Pancreas (tissue), 10 donors: ENCODE measurements at regions not wholly inside any gene's neighbourhood (a gene's known extent, or its start where the extent isn't known, plus 50 kb on each side); places are given as distances from the start of the nearest gene placed in this dataset.

Source experiments
- ATAC-seq, 4 donors: fragments of 200-7000 bp; cut with Tn5 transposase; one replicate each; pipeline versions ENCODE4 v1.8.0 to v1.9.1; 2020; ENCODE audit warnings: mild to moderate bottlenecking in 4 of 4, moderate library complexity in 4 of 4
- DNase-seq, 6 donors: peaks; one replicate each; pipeline ENCODE4 v3.0.0-alpha.2; 2020
- FAIRE-seq: peaks from 2 replicates; lab custom pipeline; 2012; peaks lifted over from hg19 to GRCh38; lab: Jason Lieb, UNC
- H3K27ac ChIP-seq, 4 donors: fragments of 200-600 bp; sonication (generic); 1 replicate in 3 of 4; 2 replicates in 1 of 4; pipeline versions ENCODE4 v1.5.0 to v1.8.0; 2020
- H3K27me3 ChIP-seq, 4 donors: fragments of 200-600 bp; one replicate each; pipeline ENCODE4 v1.8.0; 2021
- H3K36me3 ChIP-seq, 3 donors: fragments of 200-600 bp; sonication (generic) in 1 of 3; one replicate each; pipeline versions ENCODE4 v1.5.0 to v1.8.0; 2020 to 2021
- H3K4me1 ChIP-seq, 3 donors: fragments of 200-600 bp; one replicate each; pipeline ENCODE4 v1.8.0; 2021
- H3K4me3 ChIP-seq, 4 donors: fragments of 200-600 bp; sonication (generic) in 2 of 4; one replicate each; pipeline versions ENCODE4 v1.5.0 to v1.8.0; 2020 to 2021
- H3K9me3 ChIP-seq, 4 donors: fragments of 200-600 bp; one replicate each; pipeline ENCODE4 v1.8.0; 2021
- WGBS, 2 donors: extraction: QIAGEN DNeasy Blood & Tissue Kit; methylation state at CpG; one replicate each; pipeline ENCODE4 v1.1.7; 2013; 5-methylcytosine and 5-hydroxymethylcytosine counted together
- intact Hi-C, 3 donors: fragments of 100-400 bp; cut with DNase I; formaldehyde crosslinking; loops; one replicate each; pipeline versions ENCODE4 v1.11.1 to v1.14.2; 2022
- TF ChIP-seq, protein P1 (sequence below), 4 donors: fragments of 200-600 bp; sonication (generic) in 3 of 4; IDR thresholded peaks; one replicate each; pipeline versions ENCODE4 v1.5.0 to v1.8.0; 2021; ENCODE audit warnings: antibody characterized with exemption in 4 of 4
- donor health status: healthy with polysubstance abuse.
- donor health status: DM: no; HTN: no; CAD: no; lungs with moderate emphysema.
- donor health status: DM: no; HTN: no; CAD: no.
- donor health status: control.
- donor health status: control.
- donor health status: Bipolar disorder and iron deficiency.
- donor health status: DM: yes; HTN: yes; CAD: no.
- donor health status: DM: no; HTN: no; CAD: no.
- donor health status: DM: no; HTN: no; CAD: no.
- donor health status: DM: yes; HTN: yes; CAD: no.

DNA sequence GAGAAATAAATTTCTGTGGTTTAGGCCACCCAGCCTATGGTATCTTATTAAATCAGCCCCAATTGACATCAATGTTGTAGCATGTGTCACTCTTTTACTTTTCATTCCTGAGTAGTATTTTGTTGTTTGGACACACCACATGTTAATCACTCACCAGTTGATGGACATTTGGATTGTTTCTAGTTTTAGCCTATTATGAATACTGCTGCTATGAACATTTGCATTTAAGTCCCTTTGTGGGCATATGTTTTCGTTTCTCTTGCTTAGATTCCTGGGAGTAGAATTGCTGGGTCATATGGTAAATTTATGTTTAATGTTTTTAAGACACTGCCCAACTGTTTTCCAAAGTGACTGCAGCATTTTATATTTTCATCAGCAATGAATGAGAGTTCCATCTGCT lies 50.2 kb upstream of the NUF2 start:
- 71 to 79% methylated on average over 1 of the region's 1 CpG for whole genome bisulfite sequencing, 2 donors
- intact Hi-C loops, result no loop called here
- Histone ChIP-seq H3K27ac (no peak overlapping the region), H3K9me3 (no peaks in the 10 kb centered on the region), H3K4me3 (no peak overlapping the region), H3K4me1 (no peaks in the 10 kb centered on the region), H3K36me3 (no peaks in the 10 kb centered on the region), H3K27me3 (no peaks in the 10 kb centered on the region)
- TF ChIP-seq, protein P1, sequence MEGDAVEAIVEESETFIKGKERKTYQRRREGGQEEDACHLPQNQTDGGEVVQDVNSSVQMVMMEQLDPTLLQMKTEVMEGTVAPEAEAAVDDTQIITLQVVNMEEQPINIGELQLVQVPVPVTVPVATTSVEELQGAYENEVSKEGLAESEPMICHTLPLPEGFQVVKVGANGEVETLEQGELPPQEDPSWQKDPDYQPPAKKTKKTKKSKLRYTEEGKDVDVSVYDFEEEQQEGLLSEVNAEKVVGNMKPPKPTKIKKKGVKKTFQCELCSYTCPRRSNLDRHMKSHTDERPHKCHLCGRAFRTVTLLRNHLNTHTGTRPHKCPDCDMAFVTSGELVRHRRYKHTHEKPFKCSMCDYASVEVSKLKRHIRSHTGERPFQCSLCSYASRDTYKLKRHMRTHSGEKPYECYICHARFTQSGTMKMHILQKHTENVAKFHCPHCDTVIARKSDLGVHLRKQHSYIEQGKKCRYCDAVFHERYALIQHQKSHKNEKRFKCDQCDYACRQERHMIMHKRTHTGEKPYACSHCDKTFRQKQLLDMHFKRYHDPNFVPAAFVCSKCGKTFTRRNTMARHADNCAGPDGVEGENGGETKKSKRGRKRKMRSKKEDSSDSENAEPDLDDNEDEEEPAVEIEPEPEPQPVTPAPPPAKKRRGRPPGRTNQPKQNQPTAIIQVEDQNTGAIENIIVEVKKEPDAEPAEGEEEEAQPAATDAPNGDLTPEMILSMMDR (IDR thresholded peaks at IDR 0.05), result no peak
- ATAC-seq, result no peak
- DNase-seq, result no peak
- FAIRE-seq, result no peak
